CD4-positive, alpha-beta T cell treated with Interleukin-6 at 100 ng/mL for 8 hours (primary cell): ENCODE measurements at regions not wholly inside any gene's neighbourhood (a gene's known extent, or its start where the extent isn't known, plus 50 kb on each side); places are given as distances from the start of the nearest gene placed in this dataset.
"Not testable (repeated sequence)": the region's sequence is repeated elsewhere in the genome, so short reads cannot be mapped to it uniquely, and the experiment has no call there.

ENCODE experiments used
- DNase-seq: peaks from one replicate; pipeline ENCODE4 v3.0.0-alpha.2; 2020; ENCODE audit warnings: mixed read lengths, low spot score

DNA sequence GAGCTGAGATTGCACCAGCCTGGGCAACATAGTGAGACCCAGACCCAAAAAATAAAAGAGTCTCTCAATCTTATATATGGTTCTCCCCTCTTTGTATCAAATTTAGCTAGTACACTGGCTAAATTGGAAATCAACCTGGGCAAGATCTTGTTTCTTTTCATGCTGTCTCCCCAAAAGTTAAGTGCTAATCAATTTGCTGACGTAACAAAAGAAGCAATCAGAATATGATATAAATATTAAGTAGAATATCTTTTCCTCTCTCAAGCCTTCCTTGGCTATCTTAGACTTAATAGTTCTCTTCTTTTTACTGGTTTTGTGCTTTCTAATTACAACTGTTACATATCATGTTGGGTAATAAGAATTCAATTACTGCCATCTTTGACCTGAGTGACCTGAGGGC, 258.9 kb downstream of the KCNRG start:
- no peak for DNase-seq

DNA sequence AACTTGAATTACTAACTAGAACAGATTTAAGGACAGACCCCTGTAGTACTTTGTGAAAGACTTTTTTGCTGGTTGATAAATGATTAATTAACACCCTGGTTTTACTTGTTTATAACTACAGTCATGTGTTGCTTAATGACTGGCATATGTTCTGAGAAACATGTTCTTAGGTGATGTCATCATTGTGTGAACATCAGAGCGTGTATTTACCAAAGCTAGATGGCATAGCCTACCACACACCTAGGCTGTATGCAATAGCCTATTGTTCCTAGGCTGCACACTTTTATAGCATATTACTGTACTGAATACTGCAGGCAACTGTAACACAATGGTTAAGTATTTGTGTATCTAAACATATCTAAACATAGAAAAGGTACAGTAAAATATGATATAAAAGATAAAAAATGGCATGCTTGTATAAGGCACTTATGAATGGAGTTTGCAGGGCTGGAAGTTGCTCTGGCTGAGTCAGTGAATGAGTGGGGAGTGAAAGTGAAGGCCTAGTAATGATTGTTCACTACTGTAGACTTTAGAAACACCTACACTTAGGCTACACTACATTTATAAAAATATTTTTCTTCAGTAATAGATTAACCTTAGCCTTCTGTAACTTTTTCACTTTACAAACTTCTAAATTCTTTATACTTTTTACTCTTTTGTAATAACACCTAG, 260.3 kb downstream of the KCNRG start:
- DNase-seq = no peak

DNA sequence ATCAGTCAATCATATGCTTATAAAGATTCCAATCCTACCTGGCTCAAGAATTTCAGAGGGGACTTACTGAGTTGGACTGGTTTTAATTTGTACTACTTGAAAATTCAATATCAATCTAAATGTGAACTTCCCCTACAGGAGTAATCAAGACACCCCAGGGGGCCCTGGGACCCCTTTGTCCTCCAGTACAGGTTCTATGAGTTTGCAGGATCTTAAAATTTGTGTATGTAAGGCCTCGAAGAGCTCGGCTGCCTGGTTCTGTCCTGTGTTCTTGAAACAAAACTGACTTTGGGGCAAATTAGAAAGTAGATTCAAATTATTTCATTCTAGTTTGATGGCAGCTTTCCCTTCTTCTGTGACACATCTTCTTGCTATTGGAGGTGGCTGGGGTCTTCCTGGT, 261.3 kb downstream of the KCNRG start:
- DNase-seq = no peak

DNA sequence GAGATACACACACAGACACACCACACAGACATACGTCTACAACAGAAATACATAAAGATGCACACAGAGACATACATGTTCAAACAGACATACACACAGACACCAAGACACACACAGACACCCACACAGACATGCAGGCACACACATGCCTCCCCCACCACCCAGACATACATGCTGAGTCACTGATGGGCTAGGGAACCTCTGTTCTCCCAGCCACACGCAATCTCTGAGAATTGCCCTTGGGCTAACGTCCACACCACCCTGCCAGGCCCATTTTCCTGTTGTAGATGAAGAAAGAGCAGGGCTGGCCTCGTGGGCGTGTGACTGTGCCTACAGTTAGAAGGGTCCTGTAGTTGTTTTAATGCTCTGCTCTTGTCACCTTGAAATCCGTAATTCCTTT, 261.9 kb downstream of the KCNRG start:
- no peak for DNase-seq

DNA sequence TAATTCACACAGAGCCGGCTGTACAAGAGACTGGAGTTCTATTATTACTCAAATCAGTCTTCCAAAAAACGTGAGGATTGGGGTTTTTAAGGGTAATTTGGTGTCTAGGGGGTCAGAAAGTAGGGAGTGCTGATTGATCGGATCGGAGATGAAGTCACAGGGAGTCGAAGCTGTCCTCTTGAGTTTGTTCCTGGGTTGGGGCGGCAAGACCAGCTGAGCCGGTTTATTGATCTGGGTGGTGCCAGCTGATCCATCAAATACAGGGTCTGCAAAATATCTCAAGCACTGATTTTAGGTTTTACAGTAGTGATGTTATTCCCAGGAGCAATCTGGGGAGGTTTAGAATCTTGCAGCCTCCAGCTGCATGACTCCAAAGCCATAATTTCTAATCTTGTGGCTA, 262.7 kb downstream of the KCNRG start:
- no peak for DNase-seq

DNA sequence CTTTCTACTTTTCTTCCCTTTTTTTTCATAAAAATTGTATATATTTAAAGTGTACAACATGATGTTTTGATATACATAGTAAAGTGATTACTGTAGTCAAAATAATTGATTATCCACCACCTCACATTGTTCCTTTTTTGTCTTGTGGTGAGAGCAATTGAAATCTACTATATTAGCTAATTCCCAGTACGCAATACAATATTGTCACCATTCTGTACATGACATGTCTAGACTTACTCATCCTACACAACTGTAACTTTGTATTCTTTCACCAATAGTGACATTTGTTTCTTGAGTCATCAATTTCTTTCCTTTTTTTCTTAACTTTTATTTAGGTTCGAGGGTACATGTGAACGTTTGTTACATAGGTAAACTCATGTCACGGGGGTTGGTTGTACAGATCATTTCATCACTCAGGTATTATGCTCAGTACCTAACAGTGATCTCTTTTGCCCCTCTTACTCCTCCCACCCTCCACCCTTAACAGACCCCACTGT, 265.2 kb downstream of the KCNRG start:
- no peak for DNase-seq

DNA sequence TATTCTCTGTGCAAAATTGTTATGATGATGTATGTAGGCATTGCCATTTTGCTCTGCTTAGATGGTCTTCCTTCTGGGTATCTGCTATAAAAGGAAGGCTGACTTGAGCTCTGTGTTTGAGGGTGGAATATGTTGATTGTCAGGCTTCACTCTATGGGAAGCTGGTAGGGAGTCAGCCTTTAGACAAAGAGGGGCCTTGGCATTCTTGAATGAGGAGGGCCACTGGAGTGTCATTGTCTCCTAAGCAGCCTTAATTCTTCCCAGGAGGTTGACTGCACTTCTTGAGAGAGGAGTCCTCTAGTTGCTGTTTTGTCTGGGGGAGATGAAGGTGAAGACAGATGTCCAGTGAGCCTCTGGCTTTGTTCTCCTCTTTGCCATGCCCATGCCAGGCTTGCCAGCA, 266.8 kb downstream of the KCNRG start:
- no peak for DNase-seq

DNA sequence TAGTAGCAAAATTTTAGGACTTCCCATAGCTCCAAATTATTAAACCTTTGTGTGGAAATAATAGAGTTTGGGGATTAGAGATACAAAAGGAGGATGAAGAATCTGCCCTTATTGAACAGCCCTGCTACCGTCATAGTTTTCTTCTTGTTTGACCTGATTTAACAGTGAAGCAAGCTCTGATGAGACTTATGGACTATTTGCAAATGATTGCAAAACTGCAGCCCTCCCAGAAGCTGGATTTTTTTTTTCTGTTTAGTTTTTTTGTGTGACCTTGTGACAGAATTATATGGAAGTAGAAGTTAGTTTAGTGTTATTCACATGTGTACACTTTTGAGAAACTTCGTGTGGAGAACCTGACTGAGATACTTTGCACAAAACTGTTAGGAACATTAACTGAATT, 267.8 kb downstream of the KCNRG start:
- DNase-seq = no peak

DNA sequence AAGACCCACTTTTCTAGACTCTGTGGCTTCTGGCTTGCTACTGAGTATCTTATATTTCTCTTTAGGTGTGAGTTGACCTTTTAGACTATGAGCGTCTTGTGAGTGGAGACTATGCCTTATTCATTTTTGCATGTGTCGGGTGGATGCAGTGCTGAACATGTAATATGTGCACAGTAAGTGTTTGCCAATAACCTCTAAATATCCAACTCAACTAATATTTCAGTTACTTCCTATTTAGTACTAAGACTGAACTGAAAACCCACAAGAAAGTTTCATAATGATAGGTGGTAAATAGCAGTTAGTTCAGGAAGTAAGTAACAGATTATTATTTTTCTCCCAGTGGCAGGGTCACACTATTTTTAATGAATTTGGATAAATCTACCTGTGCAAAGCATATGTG, 269.3 kb downstream of the KCNRG start:
- no peak for DNase-seq

DNA sequence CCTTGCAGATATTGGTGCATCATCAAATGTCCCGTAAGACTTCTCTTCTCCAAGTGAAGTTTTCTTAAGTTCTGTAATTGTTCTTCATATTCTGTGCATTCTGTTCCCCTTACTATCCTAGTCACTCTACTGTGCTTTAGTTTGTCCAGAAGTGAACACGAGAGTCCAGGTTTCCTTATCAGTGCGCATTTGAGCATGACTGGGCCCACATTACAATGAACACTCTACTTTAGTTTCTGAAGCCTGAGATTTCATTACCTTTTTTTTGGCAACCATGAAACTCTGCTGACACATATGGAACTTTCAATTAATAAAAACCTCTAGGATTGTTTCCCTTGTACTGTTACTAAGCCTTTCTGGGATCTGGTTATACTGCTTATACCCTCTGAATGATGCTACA, 270.0 kb downstream of the KCNRG start:
- DNase-seq = no peak

DNA sequence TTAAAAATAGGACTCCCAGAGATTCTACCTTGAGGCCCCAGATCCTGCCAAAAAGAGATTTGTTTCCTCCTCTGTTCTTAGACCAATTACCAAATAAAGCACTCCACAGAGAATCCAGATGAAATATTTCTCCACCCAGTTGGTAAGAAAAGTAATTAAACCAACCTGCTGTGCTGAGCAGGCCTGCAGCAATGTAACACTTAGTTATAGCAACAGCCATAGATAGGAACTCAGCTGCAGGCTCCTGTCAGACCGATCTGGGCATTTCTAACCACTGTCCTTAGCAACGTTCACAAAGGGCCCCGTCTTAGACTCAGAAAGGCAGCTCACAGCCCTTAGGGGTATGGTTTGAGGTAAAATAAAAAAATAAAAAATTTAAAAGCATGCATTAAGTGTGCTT, 271.1 kb downstream of the KCNRG start:
- no peak for DNase-seq

DNA sequence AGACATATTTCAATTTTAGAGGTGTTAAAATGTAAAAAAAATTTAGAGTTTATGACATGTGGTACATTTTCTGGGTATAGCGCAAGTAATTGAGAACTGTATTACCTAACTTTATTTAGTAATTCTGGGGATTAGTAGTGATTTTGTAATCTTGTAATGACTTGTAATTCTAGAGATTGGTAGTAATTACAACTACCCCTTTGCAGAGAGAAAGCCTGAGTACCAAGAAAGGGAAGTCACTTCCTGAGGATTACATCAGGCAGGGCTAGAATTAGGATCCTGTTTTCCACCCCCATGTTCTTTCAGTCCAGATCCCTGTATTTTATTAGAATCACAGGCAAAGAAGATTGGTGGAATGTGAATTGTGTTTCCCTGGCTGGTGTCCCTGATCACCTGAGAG, 274.9 kb downstream of the KCNRG start:
- DNase-seq = no peak

DNA sequence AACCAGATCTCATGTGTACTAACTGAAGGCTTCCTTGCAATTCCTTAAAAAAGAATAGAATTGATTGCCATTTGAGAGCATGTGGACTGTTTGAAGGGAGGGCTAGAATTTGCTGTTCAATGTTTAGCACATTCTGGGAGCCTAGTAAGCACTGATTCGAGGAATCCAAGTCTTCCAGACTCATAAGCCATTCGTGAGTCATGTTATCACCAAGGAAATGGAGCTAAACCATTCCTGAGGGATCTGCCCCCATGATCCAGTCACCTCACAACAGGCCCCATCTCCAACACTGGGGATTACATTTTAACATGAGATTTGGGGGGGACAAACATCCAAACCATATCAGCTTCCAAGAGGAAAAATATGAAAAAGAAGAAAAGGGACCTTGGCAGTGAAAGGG, 276.4 kb downstream of the KCNRG start:
- DNase-seq = no peak

DNA sequence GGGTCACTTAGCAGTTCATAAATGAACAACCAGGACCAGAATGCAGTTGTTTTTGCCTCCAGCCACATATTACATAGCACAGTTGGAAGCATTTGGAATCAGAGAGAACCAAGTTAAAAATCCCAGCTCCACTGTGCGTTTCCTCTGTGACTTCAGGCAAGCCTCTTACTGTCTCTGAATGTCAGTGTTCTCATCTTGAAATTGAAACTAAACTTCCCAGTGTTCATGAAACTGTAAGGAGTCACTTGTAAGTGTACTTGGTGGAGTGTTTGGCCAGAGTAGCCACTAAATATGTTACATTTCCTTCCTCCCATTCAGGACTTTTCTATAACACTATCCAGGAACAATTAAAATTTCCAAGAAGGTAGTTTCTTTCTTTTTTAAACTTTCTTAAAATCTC, 276.8 kb downstream of the KCNRG start:
- DNase-seq = no peak

DNA sequence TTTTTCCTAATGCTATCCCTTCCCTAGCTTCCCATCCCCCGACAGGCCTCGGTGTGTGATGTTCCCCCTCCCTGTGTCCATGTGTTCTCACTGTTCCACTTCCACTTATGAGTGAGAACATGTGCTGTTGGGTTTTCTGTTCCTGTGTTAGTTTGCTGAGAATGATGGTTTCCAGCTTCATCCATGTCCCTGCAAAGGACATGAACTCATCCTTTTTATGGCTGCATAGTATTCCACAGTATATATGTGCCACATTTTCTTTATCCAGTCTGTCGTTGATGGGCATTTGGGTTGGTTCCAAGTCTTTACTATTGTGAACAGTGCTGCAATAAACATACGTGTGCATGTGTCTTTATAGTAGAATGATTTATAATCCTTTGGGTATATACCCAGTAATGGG, 279.2 kb downstream of the KCNRG start:
- not testable (repeated sequence) for DNase-seq

DNA sequence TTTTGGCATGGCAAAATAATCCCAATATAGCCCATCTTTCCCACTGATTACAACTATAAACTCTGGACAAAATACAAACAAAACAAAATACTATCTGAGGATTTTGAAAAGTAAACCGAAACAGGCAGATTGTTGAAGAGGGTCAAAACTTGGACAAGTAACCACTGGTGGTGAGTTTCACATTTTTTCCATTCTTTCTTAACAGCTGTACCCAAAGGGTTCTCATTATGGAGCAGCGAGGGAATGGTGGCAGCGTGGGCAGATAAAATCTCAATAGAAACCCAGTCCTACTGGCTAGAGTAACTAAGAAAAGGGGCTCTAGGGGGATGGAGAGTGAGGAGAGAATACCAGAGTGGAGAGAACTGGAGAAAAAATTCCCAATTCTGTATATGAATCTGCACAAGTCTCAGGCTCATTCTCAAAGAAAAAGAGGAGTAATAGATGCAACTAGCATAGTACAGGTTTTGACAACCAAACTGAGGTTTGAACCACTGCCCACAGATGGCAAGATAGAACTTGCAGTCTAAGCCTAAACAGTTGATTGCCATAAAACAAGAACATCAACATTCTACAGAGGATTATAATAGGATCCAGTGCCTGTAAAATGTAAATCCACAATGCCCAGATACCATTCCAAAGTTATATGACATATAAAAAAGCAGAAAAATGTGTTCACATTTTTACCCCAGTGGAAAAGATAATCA, 284.5 kb downstream of the KCNRG start:
- no peak for DNase-seq

DNA sequence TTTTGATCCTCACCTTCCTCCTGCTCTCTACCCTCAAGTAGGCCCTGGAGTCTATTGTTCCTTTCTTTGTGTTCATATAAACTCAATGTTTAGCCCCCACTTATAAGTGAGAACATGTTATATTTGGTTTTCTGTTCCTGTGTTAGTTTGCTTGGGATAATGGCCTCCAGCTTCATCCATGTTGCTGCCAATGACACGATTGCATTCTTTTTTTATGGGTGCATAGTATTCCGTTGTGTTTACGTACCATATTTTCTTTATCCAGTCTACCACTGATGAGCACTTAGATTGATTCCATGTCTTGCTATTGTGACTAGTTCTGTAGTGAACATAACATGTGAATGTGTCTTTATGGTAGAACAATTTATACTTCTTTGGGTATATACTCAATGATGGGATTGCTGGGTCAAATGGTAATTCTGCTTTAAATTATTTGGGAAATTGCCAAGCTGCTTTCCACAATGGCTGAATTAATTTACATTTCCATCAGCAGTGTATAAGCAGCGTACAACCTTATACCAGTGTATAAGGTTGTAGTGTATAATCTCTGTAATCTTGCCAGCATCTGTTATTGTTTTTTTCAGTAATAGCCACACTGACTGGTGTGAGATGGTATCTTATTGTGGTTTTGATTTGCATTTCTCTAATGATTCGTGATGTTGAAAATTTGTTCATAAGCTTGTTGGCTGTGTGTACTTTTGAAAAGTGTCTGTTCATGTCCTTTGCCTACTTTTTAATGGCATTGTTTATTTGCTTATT, 288.9 kb downstream of the KCNRG start:
- DNase-seq = no peak

DNA sequence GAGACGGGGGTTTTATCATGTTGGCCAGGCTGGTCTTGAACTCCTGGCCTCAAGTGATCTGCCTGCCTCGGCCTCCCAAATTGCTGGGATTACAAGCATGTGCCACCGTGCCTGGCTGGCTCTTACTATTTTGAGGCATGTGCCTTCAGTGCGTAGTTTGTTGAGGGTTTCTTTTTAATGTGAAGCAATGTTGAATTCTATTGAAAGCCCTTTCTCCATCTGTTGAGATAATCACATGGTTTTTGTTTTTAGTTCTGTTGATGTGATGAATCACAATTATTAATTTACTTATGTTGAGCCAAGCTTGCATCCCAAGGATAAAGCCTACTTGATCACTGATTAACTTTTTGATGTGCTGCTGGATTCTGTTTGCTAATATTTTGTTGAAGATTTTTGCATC, 290.9 kb downstream of the KCNRG start:
- no peak for DNase-seq

DNA sequence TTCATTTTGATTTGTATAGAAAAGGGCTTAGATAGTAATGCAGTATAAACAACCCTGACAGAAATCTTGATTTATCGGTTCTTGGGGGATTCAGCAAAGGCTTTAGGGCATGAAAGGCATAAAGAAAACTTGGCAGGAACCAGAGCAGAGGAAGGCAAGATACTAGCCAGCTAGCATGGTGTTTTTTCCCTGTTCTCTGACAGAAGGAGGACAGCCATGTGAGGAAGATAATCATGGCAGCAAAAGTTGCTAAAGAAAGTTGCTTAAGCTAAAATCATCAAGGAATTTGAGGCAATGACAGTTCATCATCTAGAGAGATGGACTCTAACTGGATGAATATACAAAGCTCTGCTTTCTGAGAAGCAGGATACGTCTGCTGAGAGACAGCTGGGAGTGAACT, 294.1 kb downstream of the KCNRG start:
- DNase-seq = no peak

DNA sequence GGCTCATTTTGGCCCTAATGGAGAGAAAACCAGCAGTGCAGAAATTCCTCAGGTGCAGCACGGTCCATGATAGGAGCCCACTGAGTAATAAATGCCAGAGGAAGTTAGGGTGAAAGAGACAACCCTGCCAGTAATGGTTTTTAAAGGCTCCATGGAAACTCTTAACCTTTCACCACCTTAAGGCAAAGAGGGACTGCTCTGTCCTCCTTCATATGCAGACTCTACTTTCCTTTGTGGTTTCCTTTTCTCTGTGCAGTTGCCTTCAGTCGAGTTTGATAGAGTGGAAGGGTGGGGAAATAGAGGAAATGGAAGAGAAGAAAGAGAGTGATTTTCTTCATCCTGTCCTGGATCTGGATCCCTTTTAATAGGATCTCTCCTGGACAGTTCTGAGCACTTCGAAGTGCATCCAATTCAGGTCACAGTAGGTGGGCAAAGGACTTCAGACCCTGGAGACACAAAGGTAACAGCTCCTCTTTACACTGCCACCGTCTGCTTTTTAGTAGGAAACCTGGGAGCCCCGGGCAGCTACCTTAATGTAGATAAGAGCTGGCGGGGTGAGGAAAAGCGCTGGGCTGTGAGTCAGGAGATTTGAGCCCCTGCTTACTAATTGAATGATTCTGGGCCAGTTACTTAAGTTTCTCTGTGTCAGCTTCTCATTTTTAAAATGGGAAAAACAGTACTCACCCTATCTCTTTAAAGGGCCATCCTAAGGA, 294.8 kb downstream of the KCNRG start:
- DNase-seq = no peak

DNA sequence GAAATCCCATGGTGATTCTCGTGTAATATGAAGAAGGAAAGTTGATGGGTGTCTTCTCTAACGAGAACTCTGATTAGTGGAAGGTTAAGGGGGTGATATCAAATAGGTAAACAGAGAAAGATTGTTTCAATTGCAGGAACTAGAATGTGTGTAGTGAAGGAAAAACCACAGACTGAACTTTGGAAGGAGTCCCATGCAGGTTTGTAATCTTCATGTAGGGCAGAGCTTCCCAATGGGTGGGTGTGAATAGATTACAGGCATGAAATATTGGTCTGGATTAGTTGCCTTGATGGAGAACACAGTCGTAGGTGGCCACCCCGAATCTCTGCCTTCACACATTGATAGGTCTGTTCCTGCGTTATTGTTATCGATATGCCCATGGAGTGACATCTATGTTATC, 295.5 kb downstream of the KCNRG start:
- no peak for DNase-seq

DNA sequence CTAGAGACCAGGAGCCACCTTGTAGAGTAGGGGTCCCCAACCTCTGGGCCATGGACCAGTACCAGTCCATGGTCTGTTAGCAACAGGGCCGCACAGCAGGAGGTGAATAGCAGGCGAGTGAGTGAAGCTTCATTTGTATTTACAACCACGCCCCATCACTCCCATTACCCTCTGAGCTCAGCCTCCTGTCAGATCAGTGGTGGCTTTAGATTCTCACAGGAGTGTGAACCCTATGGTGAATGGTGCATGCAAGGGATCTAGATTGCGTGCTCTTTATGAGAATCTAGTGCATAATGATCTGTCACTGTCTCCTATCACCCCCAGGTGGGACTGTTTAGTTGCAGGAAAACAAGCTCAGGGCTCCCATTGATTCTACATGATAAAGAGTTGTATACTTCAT, 303.6 kb downstream of the KCNRG start:
- no peak for DNase-seq
